SK-N-MC (cell line): ENCODE measurements at regions not wholly inside any gene's neighbourhood (a gene's known extent, or its start where the extent isn't known, plus 50 kb on each side); places are given as distances from the start of the nearest gene placed in this dataset.

Experiments
- DNase-seq: peaks from one replicate; pipeline ENCODE4 v3.0.0-alpha.2; 2011; ENCODE audit warnings: low read depth, low spot score
- H3K27ac ChIP-seq: fragments of 200-600 bp; sonication (generic); 2 replicates; pipeline ENCODE4 v1.5.1; 2016; ENCODE audit warnings: mixed run types
- H3K36me3 ChIP-seq: fragments of 200-600 bp; sonication (generic); 2 replicates; pipeline ENCODE4 v1.6.1; 2017; ENCODE audit warnings: antibody characterized with exemption, low read length, mixed read lengths; ENCODE audit not compliant: insufficient read depth
- H3K4me3 ChIP-seq: fragments of 200-600 bp; sonication (generic); 2 replicates; pipeline ENCODE4 v1.5.1; 2016
- H3K9ac ChIP-seq: fragments of 200-600 bp; sonication (generic); 2 replicates; pipeline ENCODE4 v1.8.0; 2017; ENCODE audit warnings: mixed run types, mixed read lengths; ENCODE audit not compliant: insufficient read length
- H3K9me3 ChIP-seq: fragments of 200-600 bp; sonication (generic); 2 replicates; pipeline ENCODE4 v1.6.1; 2017; ENCODE audit warnings: low read depth, mild to moderate bottlenecking, antibody characterized with exemption, low read length, moderate library complexity, mixed read lengths
- EZH2 ChIP-seq: fragments of 200-600 bp; sonication (generic); IDR thresholded peaks from one replicate; pipeline ENCODE4 v1.6.1; 2017; ENCODE audit warnings: antibody characterized with exemption
- FOXP2 ChIP-seq: optimal IDR thresholded peaks from 2 replicates; pipeline ENCODE3; 2011; ENCODE audit warnings: mild to moderate bottlenecking, moderate library complexity; ENCODE audit not compliant: insufficient read depth; ENCODE audit errors: extremely low read length, control extremely low read depth
- POLR2AphosphoS5 ChIP-seq: IDR thresholded peaks from 2 replicates; pipeline ENCODE4 v1.6.1; 2012; ENCODE audit warnings: mild to moderate bottlenecking, low read depth, low read length, borderline replicate concordance

- no peaks in the 10 kb centered on the region for H3K9me3 ChIP-seq
- no peak overlapping the region for H3K27ac ChIP-seq
- no peak overlapping the region for H3K4me3 ChIP-seq
- H3K36me3 ChIP-seq: no peaks in the 10 kb centered on the region
- TF ChIP-seq POLR2AphosphoS5 (no peak), FOXP2 (no peak), EZH2 (no peak)
- H3K9ac ChIP-seq: no peak overlapping the region
- DNase-seq: no peak
These were observed 729.8 kb upstream of the ANO3 start for GRCh38 chr11:25602149-25602548.

- DNase-seq: no peak
- no peak for TF ChIP-seq EZH2
- no peak for TF ChIP-seq FOXP2
- TF ChIP-seq POLR2AphosphoS5: no peak
- H3K9me3 ChIP-seq: no peaks in the 10 kb centered on the region
- H3K27ac ChIP-seq: no peak overlapping the region
- no peak overlapping the region for H3K4me3 ChIP-seq
- no peak overlapping the region for H3K9ac ChIP-seq
- H3K36me3 ChIP-seq: no peaks in the 10 kb centered on the region
These were observed 729.0 kb upstream of the ANO3 start for GRCh38 chr11:25602959-25603358.

DNA sequence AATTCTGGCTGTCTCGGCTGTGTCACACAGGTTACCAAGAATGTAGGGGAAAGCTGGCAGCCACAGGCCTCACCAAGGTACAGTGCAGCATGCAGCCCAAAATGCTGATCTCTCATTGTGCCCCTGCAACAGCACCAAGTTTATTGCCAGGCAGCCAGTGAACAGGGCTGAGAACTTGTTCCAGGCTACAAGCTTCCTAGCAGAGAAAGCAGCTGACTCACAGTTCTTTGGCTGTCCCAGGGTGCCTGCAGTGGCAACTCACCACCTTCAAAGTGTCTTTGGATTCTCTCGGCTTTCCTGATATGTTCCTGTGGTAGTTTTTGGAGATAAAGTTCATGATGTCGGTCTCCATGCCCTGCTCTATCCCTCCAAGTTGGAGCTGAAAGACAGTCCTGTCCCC lies 719.1 kb upstream of the ANO3 start:
- H3K4me3 ChIP-seq: no peak overlapping the region
- no peak for TF ChIP-seq POLR2AphosphoS5
- TF ChIP-seq FOXP2: no peak
- TF ChIP-seq EZH2: no peak
- H3K9me3 ChIP-seq: no peaks in the 10 kb centered on the region
- DNase-seq: no peak
- H3K9ac ChIP-seq: no peak overlapping the region
- H3K36me3 ChIP-seq: no peaks in the 10 kb centered on the region
- H3K27ac ChIP-seq: no peak overlapping the region

DNA sequence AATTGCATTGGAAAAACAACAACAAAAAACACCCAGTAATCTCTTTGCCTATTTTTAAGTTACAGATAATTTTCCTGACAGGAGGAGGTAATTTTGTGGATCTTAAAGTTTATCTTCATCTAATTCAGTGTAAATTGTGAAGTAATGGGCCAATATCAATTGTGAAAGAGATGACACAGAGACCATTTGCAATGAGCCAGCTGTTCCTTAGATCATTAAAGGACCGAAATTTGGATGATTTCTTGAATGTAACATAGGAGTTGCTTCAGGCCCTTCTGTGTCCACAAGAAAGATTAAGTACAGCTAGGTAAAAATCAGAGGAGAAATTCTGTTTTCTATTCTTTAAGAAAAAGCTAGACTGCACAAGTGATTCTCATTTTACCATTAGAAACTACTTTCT lies 718.5 kb upstream of the ANO3 start:
- Histone ChIP-seq H3K4me3 (no peak overlapping the region), H3K36me3 (no peaks in the 10 kb centered on the region)
- TF ChIP-seq POLR2AphosphoS5 (no peak), FOXP2 (no peak), EZH2 (no peak)

GRCh38 chr11:25613865-25614264 lies 718.1 kb upstream of the ANO3 start:
- H3K4me3 ChIP-seq: no peak overlapping the region
- no peak overlapping the region for H3K27ac ChIP-seq
- no peaks in the 10 kb centered on the region for H3K9me3 ChIP-seq
- H3K36me3 ChIP-seq: no peaks in the 10 kb centered on the region
- H3K9ac ChIP-seq: no peak overlapping the region
- TF ChIP-seq EZH2 (no peak), POLR2AphosphoS5 (no peak), FOXP2 (no peak)
- DNase-seq: no peak

More for the DNA sequence above, 718.5 kb upstream of the ANO3 start:
- no peak overlapping the region for H3K9ac ChIP-seq
- no peaks in the 10 kb centered on the region for H3K9me3 ChIP-seq
- no peak overlapping the region for H3K27ac ChIP-seq
- DNase-seq: no peak

- no peak for DNase-seq
- Histone ChIP-seq H3K4me3 (no peak overlapping the region), H3K9me3 (no peaks in the 10 kb centered on the region), H3K27ac (no peak overlapping the region), H3K36me3 (no peaks in the 10 kb centered on the region), H3K9ac (no peak overlapping the region)
- TF ChIP-seq EZH2: no peak
These were observed 716.9 kb upstream of the ANO3 start for GRCh38 chr11:25615069-25615468.

GRCh38 chr11:25615841-25616240 lies 716.1 kb upstream of the ANO3 start:
- Histone ChIP-seq H3K9ac (no peak overlapping the region), H3K27ac (no peak overlapping the region), H3K9me3 (no peaks in the 10 kb centered on the region), H3K4me3 (no peak overlapping the region), H3K36me3 (no peaks in the 10 kb centered on the region)
- TF ChIP-seq EZH2: no peak
- TF ChIP-seq FOXP2: no peak
- TF ChIP-seq POLR2AphosphoS5: no peak
- no peak for DNase-seq

- TF ChIP-seq EZH2 (no peak), POLR2AphosphoS5 (no peak), FOXP2 (no peak)
- no peak overlapping the region for H3K9ac ChIP-seq
- DNase-seq: no peak
- no peak overlapping the region for H3K27ac ChIP-seq
- no peaks in the 10 kb centered on the region for H3K36me3 ChIP-seq
- H3K9me3 ChIP-seq: no peaks in the 10 kb centered on the region
- no peak overlapping the region for H3K4me3 ChIP-seq
These were observed 706.8 kb upstream of the ANO3 start for GRCh38 chr11:25625094-25625493.

- H3K4me3 ChIP-seq: no peak overlapping the region
- DNase-seq: no peak
- TF ChIP-seq POLR2AphosphoS5 (no peak), EZH2 (no peak), FOXP2 (no peak)
These were observed 703.9 kb upstream of the ANO3 start for GRCh38 chr11:25628030-25628429.

More at GRCh38 chr11:25628030-25628429, 703.9 kb upstream of the ANO3 start:
- Histone ChIP-seq H3K9me3 (no peaks in the 10 kb centered on the region), H3K27ac (no peak overlapping the region), H3K36me3 (no peaks in the 10 kb centered on the region), H3K9ac (no peak overlapping the region)
